T-helper 9 cell (primary cell): ENCODE measurements at regions not wholly inside any gene's neighbourhood (a gene's known extent, or its start where the extent isn't known, plus 50 kb on each side); places are given as distances from the start of the nearest gene placed in this dataset.
"Not testable (repeated sequence)": the region's sequence is repeated elsewhere in the genome, so short reads cannot be mapped to it uniquely, and the experiment has no call there.

Source experiments
- DNase-seq: peaks from one replicate; pipeline ENCODE4 v3.0.0-alpha.2; 2020

DNA sequence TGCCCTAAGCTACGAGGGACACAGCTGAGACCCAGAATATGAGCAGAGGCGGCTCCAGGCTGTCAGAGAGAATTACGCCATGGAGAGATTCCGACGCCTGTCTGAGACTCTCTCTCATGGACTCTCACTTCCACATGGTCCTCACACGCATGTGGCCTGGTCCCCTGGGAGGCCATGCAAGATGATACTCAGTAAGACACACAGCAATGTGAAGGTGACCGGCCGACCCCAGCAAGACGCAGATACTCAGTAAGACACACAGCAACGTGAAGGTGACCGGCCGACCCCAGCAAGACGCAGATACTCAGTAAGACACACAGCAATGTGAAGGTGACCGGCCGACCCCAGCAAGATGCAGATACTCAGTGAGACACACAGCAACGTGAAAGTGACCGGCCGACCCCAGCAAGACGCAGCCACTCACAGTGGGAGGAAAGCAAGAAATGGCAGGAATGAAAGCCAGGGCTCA lies 400.8 kb upstream of the MYT1L start:
- no peak for DNase-seq

DNA sequence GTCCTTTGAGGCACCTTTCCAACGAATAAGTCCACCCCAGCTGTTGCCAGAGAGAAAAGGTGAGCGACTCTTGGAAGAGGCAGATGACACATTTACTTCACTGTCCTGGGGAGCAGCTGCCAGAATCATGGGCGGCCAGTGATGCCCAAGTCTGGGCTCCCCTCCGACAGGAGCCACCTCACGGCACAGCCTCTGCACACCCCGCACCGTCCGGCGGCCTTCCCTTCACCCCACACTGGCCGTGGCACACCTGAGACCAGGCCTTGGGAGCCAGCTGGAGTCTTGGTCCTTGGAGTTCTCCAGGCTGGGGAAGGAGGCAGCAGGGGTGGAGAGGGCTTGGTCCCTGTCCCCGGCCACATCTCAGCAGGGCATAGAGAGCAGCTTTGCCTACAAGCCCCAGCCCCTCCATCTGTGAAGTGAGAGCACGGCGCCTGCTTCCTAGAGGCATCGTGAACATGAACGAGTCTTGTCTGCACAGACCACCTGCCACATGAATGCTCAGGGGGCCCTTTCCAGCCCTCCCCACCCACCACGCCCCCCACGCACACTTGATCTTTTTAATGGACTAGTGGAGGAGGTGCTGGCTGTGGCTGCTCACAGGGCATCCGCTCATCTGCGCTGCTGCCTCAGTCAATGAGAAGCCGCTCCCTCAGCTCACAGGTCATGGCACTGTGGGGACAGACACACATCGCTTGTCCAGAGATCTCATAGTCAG lies 400.2 kb upstream of the MYT1L start:
- no peak for DNase-seq

DNA sequence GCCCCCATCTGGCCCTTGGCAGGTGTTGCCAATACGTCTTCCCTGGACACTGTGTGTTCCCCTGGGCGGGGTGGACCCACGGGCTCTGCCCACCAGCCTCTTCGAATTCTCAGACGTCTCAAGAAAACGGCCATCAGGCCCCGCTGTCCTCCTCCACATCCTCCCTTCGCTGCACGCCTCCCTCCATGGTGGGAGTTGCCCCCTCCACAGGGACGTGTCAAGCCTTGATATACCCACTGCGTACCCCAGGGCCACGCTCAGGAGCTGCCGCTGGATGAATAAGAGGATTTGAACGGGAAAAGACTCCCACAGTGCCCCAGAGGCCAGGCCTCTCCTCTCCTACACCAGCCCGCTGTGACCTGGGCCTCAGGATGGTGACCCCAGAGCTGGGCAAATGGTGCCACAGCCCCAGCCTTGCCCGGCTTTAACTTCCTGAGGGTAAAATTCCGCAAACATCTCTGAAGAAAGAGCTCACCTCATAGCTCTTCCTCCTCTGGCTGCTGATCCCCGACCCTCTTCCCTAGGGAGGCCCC lies 399.3 kb upstream of the MYT1L start:
- DNase-seq, result no peak

DNA sequence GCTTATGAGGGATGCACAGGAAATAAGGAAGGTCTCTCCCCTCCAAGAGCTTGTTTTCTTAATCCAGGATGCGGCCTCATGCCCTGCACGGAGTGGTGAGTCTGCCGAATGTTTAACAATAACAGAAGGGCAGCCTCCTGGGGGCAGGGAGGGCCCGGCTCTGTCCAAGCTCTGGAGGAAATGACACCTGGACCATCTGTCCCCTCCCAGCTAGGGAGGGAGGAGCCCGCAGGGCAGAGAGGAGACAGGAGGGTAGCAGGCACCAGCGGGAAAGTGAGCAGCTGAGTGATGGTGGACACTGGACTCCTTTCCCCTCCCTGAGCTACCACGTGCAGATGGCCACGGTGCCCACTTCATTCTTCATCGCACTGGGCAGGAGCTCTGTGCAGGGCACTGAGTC lies 398.2 kb upstream of the MYT1L start:
- DNase-seq, result no peak

DNA sequence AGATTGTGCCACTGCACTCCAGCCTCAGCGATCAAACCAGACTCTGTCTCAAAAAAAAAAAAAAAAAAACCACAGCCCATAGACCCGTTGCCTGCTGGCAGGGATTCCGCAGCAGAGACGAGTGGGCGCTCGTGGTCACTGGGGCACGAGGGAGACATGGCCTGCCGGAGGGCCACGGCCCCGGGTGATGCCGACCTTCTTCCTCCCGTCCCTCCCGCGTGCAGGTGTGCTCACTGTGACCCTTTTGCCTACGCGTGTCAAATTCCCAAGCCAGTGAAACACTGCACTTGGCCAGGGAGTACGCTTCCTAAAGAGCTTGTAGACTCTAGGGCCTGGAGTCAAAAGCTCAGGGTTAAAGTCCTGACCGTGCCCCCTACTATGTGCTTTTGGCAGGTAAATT lies 397.6 kb upstream of the MYT1L start:
- no peak for DNase-seq

DNA sequence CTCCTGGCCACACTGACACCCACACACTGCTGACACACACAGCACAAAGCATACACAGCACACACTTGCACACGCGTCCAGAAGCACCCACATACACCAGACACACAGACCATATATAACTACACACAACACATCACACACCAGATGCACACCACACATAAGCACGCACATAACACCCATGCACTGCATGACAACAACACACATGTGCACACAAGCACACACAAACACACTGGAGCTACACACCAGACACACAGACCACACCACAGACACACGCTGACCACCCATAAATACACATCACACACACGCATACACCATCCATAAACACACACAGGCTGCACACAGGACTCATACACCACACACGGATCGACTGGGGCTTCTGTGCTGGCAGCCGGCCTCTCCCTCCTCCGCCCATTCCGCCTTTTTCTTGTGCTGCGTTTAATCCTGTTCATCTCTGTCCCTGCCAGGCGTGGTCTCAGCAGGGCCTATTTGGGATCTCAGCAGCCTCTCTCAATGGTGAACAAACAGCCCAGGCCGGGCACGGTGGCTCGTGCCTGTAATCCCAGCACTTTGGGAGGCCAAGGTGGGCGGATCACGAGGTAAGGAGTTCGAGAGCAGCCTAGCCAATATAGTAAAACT lies 396.9 kb upstream of the MYT1L start:
- DNase-seq, result no peak

DNA sequence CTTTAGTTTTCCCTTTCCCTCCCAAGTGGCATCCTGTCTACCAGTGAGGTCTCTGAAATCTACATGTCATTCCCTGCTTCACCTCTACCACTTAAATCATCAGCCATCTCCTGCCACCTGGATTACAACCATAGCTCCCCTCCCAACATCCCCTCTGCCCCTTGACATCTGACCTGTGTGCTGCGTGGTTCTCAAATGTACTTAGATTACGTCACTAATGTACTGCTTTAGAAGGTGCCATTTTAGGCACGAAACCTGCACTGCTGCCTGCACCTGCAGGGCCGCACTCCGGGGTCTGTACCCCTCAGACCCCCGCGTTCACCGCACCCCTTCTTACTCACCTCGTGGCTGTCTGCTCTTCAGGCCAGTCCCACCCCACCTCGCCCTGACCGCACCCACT lies 395.1 kb upstream of the MYT1L start:
- no peak for DNase-seq

DNA sequence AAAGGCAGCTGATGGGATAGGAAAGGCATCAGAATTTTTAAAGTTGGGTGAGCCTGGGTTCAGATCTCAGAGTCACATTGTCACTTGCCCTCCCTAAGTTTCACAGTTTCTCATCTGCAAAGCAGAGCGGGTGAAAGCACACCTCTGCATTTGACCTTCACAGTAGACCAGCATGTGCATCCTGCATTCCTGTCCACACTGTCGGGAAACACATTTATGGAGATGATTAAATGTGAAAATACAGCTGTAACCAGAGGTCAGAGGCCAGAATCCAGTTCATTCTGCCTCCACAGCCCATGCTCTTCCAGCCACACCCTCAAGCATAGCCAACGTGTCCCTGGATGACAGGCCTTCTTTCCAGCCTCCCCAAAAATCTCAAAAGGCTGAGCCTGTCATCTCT lies 392.0 kb upstream of the MYT1L start:
- no peak for DNase-seq

DNA sequence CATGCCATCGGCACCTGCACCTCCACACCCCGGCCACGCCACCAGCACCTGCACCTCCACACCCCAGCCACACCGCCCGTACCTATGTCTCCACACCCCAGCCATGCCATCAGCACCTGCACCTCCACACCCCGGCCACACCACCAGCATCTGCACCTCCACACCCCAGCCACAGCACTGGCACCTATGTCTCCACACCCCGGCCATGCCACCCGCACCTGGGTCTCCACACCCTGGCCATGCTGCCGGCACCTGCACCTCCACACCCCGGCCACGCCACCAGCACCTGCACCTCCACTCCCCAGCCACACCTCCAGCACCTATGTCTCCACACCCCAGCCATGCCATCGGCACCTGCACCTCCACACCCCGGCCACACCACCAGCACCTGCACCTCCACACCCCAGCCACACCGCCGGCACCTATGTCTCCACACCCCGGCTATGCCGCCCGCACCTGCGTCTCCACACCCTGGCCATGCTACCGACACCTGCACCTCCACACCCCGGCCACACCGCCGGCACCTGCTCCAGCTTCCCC lies 390.3 kb upstream of the MYT1L start:
- DNase-seq, result no peak

DNA sequence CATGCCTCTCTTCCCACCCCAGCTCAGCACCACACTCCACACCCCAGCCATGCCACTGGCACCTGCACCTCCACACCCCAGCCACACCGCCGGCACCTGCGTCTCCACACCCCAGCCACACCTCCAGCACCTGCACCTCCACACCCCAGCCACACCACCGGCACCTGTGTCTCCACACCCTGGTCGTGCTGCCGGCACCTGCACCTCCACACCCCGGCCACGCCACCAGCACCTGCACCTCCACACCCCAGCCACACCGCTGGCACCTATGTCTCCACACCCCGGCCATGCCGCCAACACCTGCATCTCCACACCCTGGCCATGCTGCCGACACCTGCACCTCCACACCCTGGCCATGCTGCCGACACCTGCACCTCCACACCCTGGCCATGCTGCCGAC lies 389.7 kb upstream of the MYT1L start:
- not testable (repeated sequence) for DNase-seq

DNA sequence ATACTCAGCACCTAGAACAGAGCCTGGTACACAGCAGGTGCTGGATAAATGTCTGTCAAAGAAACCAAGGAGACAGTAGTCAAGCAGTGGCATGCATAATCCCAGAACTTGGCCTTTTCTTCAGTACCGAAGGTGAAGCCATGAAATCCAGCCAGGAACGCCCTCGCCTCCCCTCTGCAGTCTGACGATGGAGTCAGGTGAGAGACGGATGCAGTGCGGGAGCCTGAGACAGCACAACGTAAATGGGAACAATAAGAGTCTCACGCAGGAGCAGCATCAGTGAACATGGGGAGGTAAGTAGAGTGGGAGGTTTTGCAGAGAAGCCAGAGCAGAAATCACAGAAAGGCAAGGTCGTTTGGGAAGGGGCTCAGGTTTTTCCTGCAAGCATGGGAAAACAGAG lies 389.3 kb upstream of the MYT1L start:
- no peak for DNase-seq

DNA sequence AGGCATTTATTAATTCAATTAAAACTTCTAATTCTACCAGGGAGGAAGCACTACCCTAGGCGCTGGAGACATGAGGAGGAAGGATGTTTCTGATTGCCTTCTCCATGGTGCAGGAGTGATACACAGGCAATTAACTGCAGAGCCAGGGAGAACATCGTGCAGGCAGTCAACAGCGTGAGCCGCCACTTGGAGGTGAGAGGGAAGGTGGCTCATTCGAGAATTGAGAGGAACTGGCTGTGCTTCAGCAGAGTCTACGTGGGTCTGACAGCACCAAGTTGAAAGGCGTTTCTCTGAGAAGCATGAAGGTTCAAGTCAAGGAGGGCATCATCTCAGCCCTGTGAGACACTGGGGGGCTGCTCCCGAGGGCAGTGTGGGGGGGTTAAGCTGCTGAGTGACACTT lies 388.7 kb upstream of the MYT1L start:
- DNase-seq, result no peak

DNA sequence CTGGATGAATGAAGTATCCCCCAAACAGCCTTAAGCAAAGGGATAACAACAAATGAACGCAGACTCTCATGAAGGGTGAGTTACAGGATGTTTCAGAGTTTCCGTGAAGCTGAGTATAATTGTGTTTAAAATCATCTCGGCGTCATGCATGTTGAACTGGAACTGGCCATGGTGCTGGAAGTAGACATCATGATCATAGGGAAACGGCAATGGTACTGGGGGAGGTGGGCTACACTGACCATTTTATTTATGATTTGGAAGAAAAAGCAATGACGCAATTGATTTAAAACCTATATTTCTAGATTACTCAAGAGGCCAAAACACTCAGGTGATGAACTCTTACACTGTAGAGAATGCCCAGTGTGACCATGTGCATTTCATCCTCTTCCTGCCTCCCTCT lies 387.9 kb upstream of the MYT1L start:
- DNase-seq, result no peak

DNA sequence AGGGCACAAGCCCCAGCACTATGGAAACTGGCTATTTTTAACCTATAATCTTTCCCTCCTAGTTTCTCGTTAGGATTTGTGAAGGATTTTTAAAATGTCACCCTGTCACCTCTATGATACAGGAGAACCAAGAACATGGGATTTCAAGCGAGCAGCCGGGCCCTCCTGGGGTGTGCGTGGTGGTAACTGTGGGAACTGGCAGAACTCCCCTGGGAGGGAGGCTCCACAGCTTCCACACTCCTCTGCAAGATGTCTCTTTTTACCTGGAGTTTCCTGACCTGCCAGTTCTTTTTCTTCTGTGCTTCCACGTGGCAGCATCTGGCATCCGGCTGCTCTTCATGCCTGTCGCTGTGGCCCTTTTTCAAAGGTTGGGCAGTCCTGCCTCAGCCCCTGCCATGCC lies 386.3 kb upstream of the MYT1L start:
- no peak for DNase-seq

DNA sequence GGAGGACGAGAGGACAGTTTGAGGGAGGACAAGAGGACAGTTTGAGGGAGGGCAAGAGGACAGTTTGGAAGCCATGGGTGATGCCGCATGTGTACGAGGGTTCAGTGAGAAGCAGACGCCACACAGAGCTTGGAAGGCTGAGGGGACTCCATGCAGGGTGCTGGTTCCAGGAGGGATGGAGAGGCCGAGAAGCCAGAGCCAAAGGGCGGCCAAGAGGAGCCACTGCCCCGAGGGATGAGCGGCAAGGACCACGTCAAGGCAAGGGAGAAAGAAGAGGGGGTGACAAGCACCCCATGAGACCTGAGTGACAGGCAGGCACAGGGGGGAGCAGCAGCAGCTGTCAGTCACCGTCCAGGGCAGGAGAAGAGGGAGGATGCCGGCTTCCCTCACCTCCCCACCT lies 385.7 kb upstream of the MYT1L start:
- DNase-seq, result no peak

DNA sequence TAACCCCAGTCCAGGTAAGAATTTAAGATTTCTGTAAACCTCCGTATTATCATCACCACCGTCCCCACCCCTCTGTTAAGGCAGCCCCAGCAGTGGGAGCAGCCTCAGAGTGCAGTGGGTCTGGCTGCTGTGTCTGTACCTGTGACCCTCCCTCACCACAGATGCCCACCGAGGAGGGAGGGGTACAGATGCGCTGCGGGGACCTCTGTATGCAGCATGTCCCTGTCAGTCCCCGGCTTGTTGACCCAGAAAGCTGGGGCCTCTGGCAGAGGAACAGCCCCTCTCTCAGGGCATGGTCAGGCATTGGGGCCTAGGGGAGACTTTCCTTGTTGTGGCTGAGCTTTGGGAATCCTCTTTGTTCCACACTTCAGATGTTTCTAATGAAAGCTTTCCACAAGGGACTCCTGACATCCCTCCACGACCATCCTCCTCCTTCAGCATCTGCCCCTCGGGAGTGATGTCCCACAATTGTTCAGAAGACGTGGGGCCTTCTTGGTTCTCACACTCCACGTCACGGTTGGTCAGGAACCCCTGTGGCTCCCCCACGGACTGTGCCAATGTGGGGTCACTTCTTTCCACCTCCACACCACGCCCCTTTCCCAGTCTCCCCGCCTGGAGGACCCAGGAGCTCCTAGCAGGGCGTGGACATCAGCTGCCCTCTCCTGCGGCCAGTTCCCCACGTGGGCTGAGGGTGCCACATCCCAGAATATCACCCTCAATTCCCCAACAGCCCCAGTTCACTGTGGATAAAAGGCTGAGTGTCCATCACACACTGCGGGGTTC lies 384.2 kb upstream of the MYT1L start:
- no peak for DNase-seq

DNA sequence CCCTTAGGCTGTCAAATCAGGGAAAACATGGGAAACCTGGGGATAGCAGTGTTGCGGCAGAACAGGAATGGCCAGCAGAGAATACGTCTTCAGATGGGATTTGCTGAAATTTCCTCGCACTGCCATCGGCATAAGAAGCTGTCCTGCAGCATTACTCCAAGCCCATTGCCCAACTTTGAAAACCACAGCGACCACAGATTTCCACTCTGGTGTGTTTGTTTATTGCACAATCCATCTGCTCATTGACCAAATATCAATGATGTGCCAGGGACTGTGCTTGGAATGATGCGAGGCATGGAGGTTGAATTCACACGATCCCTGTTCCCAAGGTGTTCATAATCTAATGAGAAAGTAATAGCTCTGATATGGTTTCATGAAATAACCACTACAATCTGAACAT lies 383.3 kb upstream of the MYT1L start:
- DNase-seq, result no peak

DNA sequence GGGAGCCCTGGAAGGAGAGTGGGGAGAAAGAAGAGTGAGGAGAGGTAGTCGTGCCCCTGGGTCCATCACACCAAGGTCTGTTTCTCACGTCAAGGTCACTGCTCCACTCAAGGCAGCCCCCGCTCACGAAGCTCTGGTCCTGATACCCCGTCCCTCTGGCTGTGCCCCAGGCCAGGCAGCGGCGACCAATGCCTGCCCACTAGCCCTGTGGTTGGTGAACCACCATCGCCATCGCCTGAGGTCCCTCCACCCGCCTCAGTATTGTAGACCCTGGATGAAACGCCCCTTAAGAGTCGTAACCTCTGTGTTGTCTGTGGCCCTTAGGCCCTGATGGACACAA lies 378.3 kb upstream of the MYT1L start:
- DNase-seq, result no peak

DNA sequence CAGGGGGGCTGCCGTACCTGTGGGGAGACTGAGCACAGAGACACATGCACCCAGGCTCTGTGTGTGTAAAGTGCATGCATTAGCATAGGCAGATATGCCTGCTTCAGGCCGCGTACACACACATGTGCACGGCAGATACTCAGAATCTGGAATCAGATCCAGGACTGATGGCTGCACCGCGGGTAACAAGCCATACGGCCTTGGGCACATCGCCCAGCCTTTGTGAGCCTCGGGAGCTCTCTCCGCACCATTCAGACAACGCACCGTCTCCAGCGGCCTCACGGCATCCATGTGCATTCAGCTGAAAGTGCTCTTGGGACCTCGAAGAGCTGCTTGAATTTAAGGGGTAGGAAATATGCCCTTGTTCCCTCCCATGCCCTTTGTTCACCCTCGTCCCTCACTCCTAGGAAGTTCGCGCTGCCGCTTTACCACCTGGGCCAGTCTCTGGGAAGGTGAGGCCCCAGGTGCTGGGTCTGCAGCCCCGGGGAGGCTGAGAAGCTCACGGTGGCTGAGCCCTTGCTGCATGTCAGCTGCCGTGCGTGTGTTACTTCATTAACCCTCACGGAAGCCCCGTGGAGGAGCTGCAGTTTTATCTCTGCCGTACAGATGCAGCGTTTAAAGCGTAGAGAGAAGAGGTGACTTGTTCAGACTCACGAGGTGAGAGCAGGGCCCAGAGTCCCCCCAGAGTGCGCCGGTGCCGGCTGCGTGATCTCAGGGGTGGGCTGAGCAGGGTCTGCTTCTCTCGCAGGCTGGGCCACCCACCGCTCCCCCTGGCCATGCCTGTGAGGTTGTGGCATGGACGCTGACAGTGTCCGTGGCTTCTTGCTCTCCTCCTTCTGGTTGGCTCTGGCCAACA lies 377.7 kb upstream of the MYT1L start:
- no peak for DNase-seq

DNA sequence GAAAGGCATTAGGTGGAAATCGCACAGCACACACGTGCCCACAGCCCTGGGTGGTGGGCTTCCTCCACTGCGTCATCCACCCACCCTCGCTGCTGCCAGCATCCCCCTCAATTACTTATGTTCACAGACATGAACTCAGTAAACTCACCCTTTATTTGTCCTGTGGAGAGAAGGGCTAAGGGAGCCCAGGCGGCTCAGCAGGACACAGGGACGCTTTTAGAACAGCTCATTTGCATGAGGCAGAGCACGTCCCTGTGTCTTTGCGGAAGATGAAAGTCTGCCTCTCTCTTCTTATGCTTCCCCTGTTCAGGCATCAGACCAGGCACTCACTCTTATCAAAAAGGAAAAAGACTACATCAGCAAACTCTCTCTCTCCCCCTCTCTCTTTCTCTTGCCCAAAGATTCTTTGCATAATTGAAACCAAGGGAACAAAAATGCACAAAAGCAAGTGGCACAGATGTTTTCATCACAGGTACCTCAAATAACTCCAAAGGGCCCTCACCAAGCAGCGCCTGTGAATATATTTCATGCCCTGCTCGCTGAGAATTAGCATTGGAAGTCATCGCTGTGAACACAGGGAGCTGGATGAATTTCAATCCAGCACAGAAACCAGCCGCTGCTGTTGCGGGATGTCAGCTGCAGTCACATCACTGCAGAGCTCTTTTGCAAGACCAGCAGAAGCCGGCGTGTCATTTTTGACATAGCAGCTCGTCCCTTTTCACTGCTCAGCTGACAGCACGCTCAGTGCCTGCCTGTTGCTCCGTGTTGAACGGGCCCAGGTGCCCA lies 376.3 kb upstream of the MYT1L start:
- no peak for DNase-seq

DNA sequence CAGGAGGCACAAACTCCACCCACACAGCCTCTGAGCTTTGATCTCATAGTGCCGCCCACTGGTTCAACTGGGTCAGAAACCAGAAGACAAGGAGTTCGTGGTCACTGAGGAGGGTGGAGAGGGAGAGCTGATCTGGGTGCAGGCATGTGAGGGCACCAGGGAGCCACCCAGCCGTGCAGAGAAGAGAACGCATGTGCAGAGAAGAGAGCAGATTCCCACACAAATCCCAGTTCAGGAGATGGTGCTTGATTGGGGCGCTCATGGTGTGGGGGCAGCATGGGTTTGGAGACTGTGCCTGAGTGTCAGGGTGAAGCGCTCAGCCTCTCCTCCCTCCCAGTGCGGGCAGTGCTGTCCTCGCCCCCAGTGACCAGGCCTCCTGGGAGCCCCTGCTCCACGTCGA lies 375.2 kb upstream of the MYT1L start:
- DNase-seq, result no peak

DNA sequence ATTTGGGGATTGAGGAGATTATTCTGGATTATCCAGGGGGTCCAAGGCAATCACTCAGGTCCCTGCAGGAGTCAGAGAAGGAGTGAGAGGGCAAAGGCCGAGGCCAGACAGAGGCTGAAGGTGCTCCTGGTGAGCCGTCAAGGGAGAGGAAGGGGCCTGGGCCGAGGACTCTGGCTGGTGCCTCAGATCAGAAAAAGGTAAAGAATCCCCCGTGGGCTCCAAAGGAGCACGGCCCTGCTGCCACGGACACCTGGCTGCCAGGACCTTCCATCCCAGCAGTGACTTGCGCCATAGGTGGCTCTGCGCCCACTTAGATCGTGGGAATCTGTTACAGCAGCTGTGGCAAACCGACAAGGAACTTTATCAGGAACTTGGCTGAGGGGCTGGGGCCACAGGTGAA lies 374.8 kb upstream of the MYT1L start:
- no peak for DNase-seq
